KMS-11 (cell line): ENCODE measurements at regions not wholly inside any gene's neighbourhood (a gene's known extent, or its start where the extent isn't known, plus 50 kb on each side); places are given as distances from the start of the nearest gene placed in this dataset.

ENCODE experiments used
- H2AFZ ChIP-seq: fragments of 200-600 bp; sonication (generic); 2 replicates; pipeline ENCODE4 v1.6.1; 2016; ENCODE audit warnings: antibody characterized with exemption, mixed run types, low read depth
- H3K27ac ChIP-seq: fragments of 200-600 bp; sonication (generic); 2 replicates; pipeline ENCODE4 v1.6.1; 2016; ENCODE audit warnings: mild to moderate bottlenecking, mixed run types
- H3K27me3 ChIP-seq: fragments of 200-600 bp; sonication (generic); 2 replicates; pipeline ENCODE4 v1.6.1; 2017; ENCODE audit warnings: mild to moderate bottlenecking, low read depth, mixed run types, moderate library complexity; ENCODE audit not compliant: insufficient read depth
- H3K36me3 ChIP-seq: fragments of 200-600 bp; sonication (generic); 2 replicates; pipeline ENCODE4 v1.6.1; 2017; ENCODE audit warnings: mild to moderate bottlenecking, mixed run types; ENCODE audit not compliant: insufficient read depth
- H3K4me1 ChIP-seq: fragments of 200-600 bp; sonication (generic); 2 replicates; pipeline ENCODE4 v1.6.1; 2016; ENCODE audit warnings: mild to moderate bottlenecking, low read depth, mixed run types; ENCODE audit not compliant: poor library complexity, severe bottlenecking
- H3K4me2 ChIP-seq: fragments of 200-600 bp; sonication (generic); 2 replicates; pipeline ENCODE4 v1.7.0; 2016; ENCODE audit warnings: mild to moderate bottlenecking, mixed run types
- H3K4me3 ChIP-seq: fragments of 200-600 bp; sonication (generic); IDR thresholded peaks from 2 replicates; pipeline ENCODE4 v1.6.1; 2017; ENCODE audit warnings: low read depth, low read length, mixed read lengths; ENCODE audit not compliant: insufficient read depth
- H3K79me2 ChIP-seq: fragments of 200-600 bp; sonication (generic); 2 replicates; pipeline ENCODE4 v1.6.1; 2016; ENCODE audit warnings: low read depth, mixed run types; ENCODE audit not compliant: insufficient read depth
- H3K9ac ChIP-seq: fragments of 200-600 bp; sonication (generic); 2 replicates; pipeline ENCODE4 v1.6.1; 2016; ENCODE audit warnings: mild to moderate bottlenecking, mixed run types
- H4K20me1 ChIP-seq: fragments of 200-600 bp; sonication (generic); 2 replicates; pipeline ENCODE4 v1.6.1; 2016; ENCODE audit warnings: mild to moderate bottlenecking, mixed run types; ENCODE audit not compliant: insufficient read depth
- TF ChIP-seq, protein P1 (sequence below): fragments of 200-600 bp; sonication (generic); conservative IDR thresholded peaks from 2 replicates; pipeline ENCODE4 v1.6.1; 2017; ENCODE audit warnings: low read depth, mild to moderate bottlenecking, antibody characterized with exemption, low read length, moderate library complexity, mixed read lengths

DNA sequence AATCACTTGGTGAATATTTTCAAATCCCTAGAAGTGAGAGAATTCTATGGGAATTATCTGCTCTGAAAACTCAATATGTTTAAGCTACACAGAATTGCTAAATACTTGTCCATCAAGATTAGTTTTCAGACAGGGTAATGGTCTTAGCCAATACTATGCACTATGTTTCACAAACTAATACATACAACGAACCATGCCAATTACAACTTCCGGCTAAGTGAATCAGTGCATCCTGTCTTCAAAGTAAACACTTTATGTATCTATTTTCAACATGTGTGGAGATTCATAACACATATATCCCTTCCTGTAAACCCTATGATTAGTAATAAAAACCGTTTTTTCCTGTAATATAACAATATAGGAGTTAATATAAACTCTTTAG is 181.5 kb downstream of the POSTN start:
- H3K27ac ChIP-seq = no peak overlapping the region
- H3K36me3 ChIP-seq = no peaks in the 10 kb centered on the region
- TF ChIP-seq, protein P1, sequence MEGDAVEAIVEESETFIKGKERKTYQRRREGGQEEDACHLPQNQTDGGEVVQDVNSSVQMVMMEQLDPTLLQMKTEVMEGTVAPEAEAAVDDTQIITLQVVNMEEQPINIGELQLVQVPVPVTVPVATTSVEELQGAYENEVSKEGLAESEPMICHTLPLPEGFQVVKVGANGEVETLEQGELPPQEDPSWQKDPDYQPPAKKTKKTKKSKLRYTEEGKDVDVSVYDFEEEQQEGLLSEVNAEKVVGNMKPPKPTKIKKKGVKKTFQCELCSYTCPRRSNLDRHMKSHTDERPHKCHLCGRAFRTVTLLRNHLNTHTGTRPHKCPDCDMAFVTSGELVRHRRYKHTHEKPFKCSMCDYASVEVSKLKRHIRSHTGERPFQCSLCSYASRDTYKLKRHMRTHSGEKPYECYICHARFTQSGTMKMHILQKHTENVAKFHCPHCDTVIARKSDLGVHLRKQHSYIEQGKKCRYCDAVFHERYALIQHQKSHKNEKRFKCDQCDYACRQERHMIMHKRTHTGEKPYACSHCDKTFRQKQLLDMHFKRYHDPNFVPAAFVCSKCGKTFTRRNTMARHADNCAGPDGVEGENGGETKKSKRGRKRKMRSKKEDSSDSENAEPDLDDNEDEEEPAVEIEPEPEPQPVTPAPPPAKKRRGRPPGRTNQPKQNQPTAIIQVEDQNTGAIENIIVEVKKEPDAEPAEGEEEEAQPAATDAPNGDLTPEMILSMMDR = no peak

DNA sequence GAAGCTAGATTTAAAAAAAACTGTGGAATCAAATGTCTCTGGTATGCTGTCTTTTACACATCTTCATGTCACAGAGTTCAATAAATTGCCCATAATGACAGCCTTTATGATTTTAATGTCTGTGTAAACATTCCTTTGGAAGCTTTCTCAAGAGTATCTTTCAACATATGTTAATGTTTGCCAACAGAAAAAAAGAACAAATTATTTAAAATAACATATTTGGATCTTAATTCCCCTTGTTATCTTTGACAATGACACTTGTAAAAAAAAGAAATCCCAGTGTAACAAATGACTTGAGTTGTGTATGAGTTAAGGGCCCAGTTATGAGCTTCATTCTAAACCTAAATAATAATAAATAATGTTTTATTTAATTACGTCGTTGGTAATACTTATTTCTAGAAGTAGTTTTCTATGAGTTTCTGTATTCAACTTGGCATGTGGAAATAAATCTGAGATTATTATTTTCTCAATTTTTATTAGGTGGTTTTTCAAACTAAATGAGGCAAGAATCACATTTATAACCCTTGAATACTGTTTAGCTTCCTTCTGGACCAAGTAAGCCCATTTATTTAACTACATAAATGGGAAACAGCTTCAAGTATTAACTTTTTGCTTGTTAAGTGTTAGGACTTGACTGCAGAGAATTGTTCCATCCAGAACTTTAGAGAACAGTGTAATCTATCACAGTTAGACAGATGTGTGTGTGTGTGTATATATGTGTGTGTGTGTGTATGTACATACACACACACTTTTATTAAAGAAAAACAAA is 182.1 kb downstream of the POSTN start:
- H2AFZ ChIP-seq = no peak overlapping the region
- H3K4me3 ChIP-seq = no peak overlapping the region
- H3K27me3 ChIP-seq = no peaks in the 10 kb centered on the region
- no peaks in the 10 kb centered on the region for H4K20me1 ChIP-seq
- H3K9ac ChIP-seq = no peak overlapping the region
- no peak overlapping the region for H3K4me2 ChIP-seq
- H3K79me2 ChIP-seq = no peaks in the 10 kb centered on the region
- H3K27ac ChIP-seq = no peak overlapping the region
- TF ChIP-seq, protein P1 = no peak
- H3K36me3 ChIP-seq = no peaks in the 10 kb centered on the region
- H3K4me1 ChIP-seq = no peaks in the 10 kb centered on the region

More for the DNA sequence above, 181.5 kb downstream of the POSTN start:
- no peak overlapping the region for H3K4me2 ChIP-seq
- H3K4me1 ChIP-seq = no peaks in the 10 kb centered on the region
- H4K20me1 ChIP-seq = no peaks in the 10 kb centered on the region
- H3K4me3 ChIP-seq = no peak overlapping the region
- no peak overlapping the region for H2AFZ ChIP-seq
- no peaks in the 10 kb centered on the region for H3K79me2 ChIP-seq
- H3K27me3 ChIP-seq = no peaks in the 10 kb centered on the region
- H3K9ac ChIP-seq = no peak overlapping the region

DNA sequence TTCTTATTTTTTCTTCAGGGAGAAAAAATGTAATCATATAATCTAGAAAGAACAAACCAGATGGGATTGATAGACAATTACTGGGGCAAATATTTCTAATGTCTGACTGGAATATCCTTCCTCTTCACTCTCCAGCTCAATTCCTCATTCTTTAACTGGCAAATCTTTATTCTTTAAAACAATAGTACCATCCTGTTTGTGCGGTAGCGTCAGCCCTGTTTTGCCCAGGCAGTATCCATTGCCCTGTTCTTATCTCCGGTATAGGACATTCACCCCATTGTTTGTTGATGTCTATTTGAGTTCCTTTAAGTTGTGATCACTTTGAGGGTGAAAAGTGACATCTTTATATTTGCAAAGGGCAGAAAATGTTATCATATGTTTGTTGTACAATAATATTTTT is 185.4 kb downstream of the POSTN start:
- Histone ChIP-seq H3K4me1 (no peaks in the 10 kb centered on the region), H3K79me2 (no peaks in the 10 kb centered on the region), H3K4me2 (no peak overlapping the region), H3K27ac (no peak overlapping the region), H3K9ac (no peak overlapping the region), H3K27me3 (no peaks in the 10 kb centered on the region), H2AFZ (no peak overlapping the region), H3K4me3 (no peak overlapping the region), H3K36me3 (no peaks in the 10 kb centered on the region), H4K20me1 (no peaks in the 10 kb centered on the region)
- TF ChIP-seq, protein P1 = no peak

DNA sequence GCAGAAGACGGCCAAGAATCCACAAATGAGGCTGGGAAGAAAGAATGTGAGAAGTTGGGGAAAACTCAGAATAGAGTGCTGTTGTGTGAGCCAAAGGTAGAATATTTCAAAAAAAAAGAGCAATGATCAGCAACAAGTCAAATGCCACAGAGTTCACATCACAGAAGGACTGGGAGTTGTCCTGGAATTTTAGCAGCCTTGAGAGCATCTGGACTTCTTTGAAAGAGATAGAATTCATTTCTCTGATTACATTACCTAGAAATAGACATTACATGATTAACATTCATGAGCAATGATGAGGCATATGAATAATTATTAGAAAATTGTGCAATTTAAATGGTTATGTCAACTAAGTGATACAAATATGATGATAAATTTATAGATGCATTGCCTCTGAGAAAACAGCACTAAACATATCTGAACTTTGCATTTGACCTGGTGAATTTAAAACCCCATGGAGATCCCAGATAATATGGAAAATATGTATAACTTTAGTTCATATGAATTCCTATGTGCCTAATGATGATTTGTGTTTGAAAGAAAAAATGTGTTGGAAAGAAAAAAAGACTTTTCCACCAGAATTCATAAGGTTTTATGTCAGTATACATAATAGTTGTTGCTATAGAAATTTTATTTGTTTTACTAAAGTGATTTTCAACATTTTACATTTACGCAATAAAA is 186.2 kb downstream of the POSTN start:
- H3K27me3 ChIP-seq = no peaks in the 10 kb centered on the region
- H3K36me3 ChIP-seq = no peaks in the 10 kb centered on the region
- H3K79me2 ChIP-seq = no peaks in the 10 kb centered on the region
- no peaks in the 10 kb centered on the region for H3K4me1 ChIP-seq
- H3K9ac ChIP-seq = no peak overlapping the region
- H3K4me3 ChIP-seq = no peak overlapping the region
- H4K20me1 ChIP-seq = no peaks in the 10 kb centered on the region
- no peak overlapping the region for H3K27ac ChIP-seq
- no peak overlapping the region for H3K4me2 ChIP-seq
- TF ChIP-seq, protein P1 = no peak
- no peak overlapping the region for H2AFZ ChIP-seq
